A549 (cell line): ENCODE measurements at regions not wholly inside any gene's neighbourhood (a gene's known extent, or its start where the extent isn't known, plus 50 kb on each side); places are given as distances from the start of the nearest gene placed in this dataset.

Experiments used
- CEBPB ChIP-seq, 2 experiments: fragments of >200 bp in 1 of 2; sonication (Bioruptor Twin) in 1 of 2; formaldehyde crosslinking in 1 of 2; IDR thresholded peaks; 2 replicates each; pipeline ENCODE4 v1.6.1; 2012 to 2016
- CTCF ChIP-seq: fragments of >200 bp; sonication (Bioruptor Twin); formaldehyde crosslinking; IDR thresholded peaks from 3 replicates; pipeline ENCODE4 v1.5.1; 2016
- EP300 ChIP-seq, 2 experiments: fragments of >200 bp; sonication (Bioruptor Twin); formaldehyde crosslinking; IDR thresholded peaks; 2 replicates in 1 of 2; 3 replicates in 1 of 2; pipeline ENCODE4 v1.6.1; 2016 to 2017
- HDAC2 ChIP-seq: fragments of 200-600 bp; sonication (generic); IDR thresholded peaks from 2 replicates; pipeline ENCODE4 v1.6.1; 2016
- POLR2AphosphoS2 ChIP-seq: conservative IDR thresholded peaks from 2 replicates; pipeline ENCODE4 v1.6.1; 2012; ENCODE audit warnings: low read length, improper control_type of control experiment, inconsistent platforms

GRCh38 chr4:128349921-128350320 is 62.3 kb upstream of the PGRMC2 start:
- TF ChIP-seq CEBPB (IDR thresholded peaks at IDR 0.05) (peak; percentile 89 to 98), HDAC2 (no peak), CTCF (no peak), POLR2AphosphoS2 (no peak), EP300 (IDR thresholded peaks at IDR 0.05) (peak; percentile 95)
